IPS DF 6.9 (cell line): ENCODE measurements at regions not wholly inside any gene's neighbourhood (a gene's known extent, or its start where the extent isn't known, plus 50 kb on each side); places are given as distances from the start of the nearest gene placed in this dataset.

Source experiments
- DNase-seq: peaks from one replicate; pipeline ENCODE4 v3.0.0-alpha.2; 2013; ENCODE audit warnings: low read depth, low spot score
- H3K27ac ChIP-seq: one replicate; pipeline ENCODE4 v1.5.1; 2013; ENCODE audit warnings: low read length, control low read depth
- H3K27me3 ChIP-seq: 2 replicates; pipeline ENCODE4 v1.6.1; 2013; ENCODE audit warnings: mild to moderate bottlenecking, low read length; ENCODE audit not compliant: control insufficient read depth, insufficient read depth
- H3K36me3 ChIP-seq: 2 replicates; pipeline ENCODE4 v1.6.1; 2013; ENCODE audit warnings: low read length; ENCODE audit not compliant: control insufficient read depth, insufficient read depth
- H3K4me1 ChIP-seq: 2 replicates; pipeline ENCODE4 v1.6.1; 2013; ENCODE audit warnings: low read length; ENCODE audit not compliant: control insufficient read depth, insufficient read depth
- H3K4me3 ChIP-seq: 2 replicates; pipeline ENCODE4 v1.5.1; 2013; ENCODE audit warnings: mild to moderate bottlenecking, low read length
- H3K9me3 ChIP-seq: 2 replicates; pipeline ENCODE4 v1.6.1; 2013; ENCODE audit warnings: low read length, inconsistent platforms; ENCODE audit not compliant: control insufficient read depth, insufficient read depth
- WGBS: extraction: QIAGEN DNeasy Blood & Tissue Kit; methylation state at CpG from one replicate; pipeline ENCODE4 v1.1.7; 2013; ENCODE audit warnings: mixed read lengths, missing lambda C conversion rate; ENCODE audit not compliant: insufficient read length, insufficient coverage; 5-methylcytosine and 5-hydroxymethylcytosine counted together

- Histone ChIP-seq H3K4me3 (no peak overlapping the region), H3K36me3 (no peaks in the 10 kb centered on the region), H3K27ac (no peak overlapping the region), H3K27me3 (no peaks in the 10 kb centered on the region), H3K4me1 (no peaks in the 10 kb centered on the region; the same call in 1 of the 2 replicates), H3K9me3 (no peaks in the 10 kb centered on the region)
- no peak for DNase-seq
- WGBS = 100% methylated on average over 1 of the region's 7 CpGs
These were observed 56.6 kb upstream of the STEAP4 start for GRCh38 chr7:88363249-88363648.

GRCh38 chr7:88361357-88361756 is 54.7 kb upstream of the STEAP4 start:
- Histone ChIP-seq H3K27me3 (no peaks in the 10 kb centered on the region), H3K9me3 (no peaks in the 10 kb centered on the region), H3K27ac (no peak overlapping the region), H3K4me1 (no peaks in the 10 kb centered on the region; the same call in 1 of the 2 replicates), H3K4me3 (no peak overlapping the region), H3K36me3 (no peaks in the 10 kb centered on the region)
- WGBS = no CpG with 5 or more reads among the region's 5 CpGs
- no peak for DNase-seq

- no peak for DNase-seq
- Histone ChIP-seq H3K9me3 (no peaks in the 10 kb centered on the region), H3K27ac (no peak overlapping the region), H3K4me3 (no peak overlapping the region), H3K27me3 (no peaks in the 10 kb centered on the region), H3K36me3 (no peaks in the 10 kb centered on the region), H3K4me1 (no peaks in the 10 kb centered on the region)
- no CpG with 5 or more reads among the region's 2 CpGs for WGBS
These were observed 52.2 kb upstream of the STEAP4 start for GRCh38 chr7:88358881-88359280.

DNA sequence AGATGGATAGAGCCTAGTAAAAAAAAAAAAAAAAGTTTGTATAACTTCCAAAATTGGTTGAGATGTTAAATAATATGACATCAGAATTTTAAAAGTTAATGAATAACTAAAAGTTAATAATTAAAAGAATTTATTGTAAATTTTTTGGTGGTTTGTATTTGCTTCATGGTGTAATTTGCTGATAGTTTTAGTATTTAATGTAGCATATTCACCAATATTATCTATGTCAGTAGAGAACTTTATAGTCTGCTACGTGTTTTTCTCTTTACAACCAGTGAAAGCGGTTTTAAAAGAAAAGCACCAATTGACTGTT is 51.8 kb upstream of the STEAP4 start:
- no peak overlapping the region for H3K27ac ChIP-seq
- no peak for DNase-seq

DNA sequence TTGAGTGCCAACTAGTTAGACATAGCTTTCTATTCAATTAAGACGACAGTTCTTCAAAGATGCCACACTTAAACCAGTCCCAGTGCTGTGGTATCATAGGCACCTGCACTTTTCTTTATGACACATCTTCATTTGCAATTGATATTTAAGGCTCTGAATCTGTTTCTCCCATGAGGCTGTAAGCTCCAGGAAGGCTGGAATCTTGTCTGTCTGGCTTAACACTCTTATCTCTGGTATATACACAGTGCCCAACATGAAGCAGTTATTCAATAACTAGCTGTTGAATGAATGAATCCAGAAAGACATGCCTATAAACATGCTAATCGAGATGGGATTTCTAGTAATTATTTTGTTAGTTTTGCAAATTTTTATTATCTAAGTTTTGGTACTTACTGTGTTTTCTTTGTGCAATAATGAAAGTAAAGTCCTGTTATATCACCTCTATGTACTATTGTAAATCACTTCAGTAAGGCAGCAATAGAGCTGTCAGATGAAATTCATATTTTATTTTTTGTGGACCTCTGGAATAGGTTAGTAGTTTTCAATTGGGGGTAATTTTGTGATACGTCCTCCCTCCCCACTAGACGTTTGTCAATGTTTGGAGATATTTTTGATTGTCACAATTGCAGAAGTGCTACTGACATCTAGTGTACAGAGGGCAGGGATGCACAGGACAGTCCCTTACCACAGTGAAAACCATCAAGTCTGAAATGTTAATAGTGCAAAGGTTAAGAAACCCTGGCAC is 51.3 kb upstream of the STEAP4 start:
- Histone ChIP-seq H3K4me3 (no peak overlapping the region), H3K4me1 (no peaks in the 10 kb centered on the region), H3K9me3 (no peaks in the 10 kb centered on the region), H3K27me3 (no peaks in the 10 kb centered on the region), H3K27ac (no peak overlapping the region), H3K36me3 (no peaks in the 10 kb centered on the region; the same call in 1 of the 2 replicates)
- no CpG with 5 or more reads among the region's 4 CpGs for WGBS
- no peak for DNase-seq

More for the DNA sequence above, 51.8 kb upstream of the STEAP4 start:
- H3K4me1 ChIP-seq = no peaks in the 10 kb centered on the region
- H3K4me3 ChIP-seq = no peak overlapping the region
- no peaks in the 10 kb centered on the region for H3K27me3 ChIP-seq
- no CpG with 5 or more reads among the region's 2 CpGs for WGBS
- no peaks in the 10 kb centered on the region for H3K9me3 ChIP-seq
- H3K36me3 ChIP-seq = no peaks in the 10 kb centered on the region

GRCh38 chr7:88357294-88357693 is 50.6 kb upstream of the STEAP4 start:
- Histone ChIP-seq H3K9me3 (no peaks in the 10 kb centered on the region), H3K4me1 (no peaks in the 10 kb centered on the region), H3K27ac (no peak overlapping the region), H3K27me3 (no peaks in the 10 kb centered on the region), H3K4me3 (no peak overlapping the region), H3K36me3 (no peaks in the 10 kb centered on the region; the same call in 1 of the 2 replicates)
- DNase-seq = no peak
- WGBS = no CpG with 5 or more reads among the region's 1 CpG
